CD4-positive, alpha-beta T cell treated with Interleukin-17A for 4 hours (primary cell): ENCODE measurements at regions not wholly inside any gene's neighbourhood (a gene's known extent, or its start where the extent isn't known, plus 50 kb on each side); places are given as distances from the start of the nearest gene placed in this dataset.

Experiments used
- DNase-seq: peaks from one replicate; pipeline ENCODE4 v3.0.0-alpha.2; 2020; ENCODE audit warnings: mixed read lengths

GRCh38 chr16:6644916-6645315 lies 687.7 kb upstream of the RBFOX1 start:
- no peak for DNase-seq

- peak; percentile 31 for DNase-seq
Measured at GRCh38 chr16:6643080-6643686, 689.5 kb upstream of the RBFOX1 start.

GRCh38 chr16:6642271-6642670 lies 690.4 kb upstream of the RBFOX1 start:
- DNase-seq, result no peak

GRCh38 chr16:6641091-6641490 lies 691.6 kb upstream of the RBFOX1 start:
- DNase-seq, result no peak

- DNase-seq, result no peak
Measured at GRCh38 chr16:6636457-6636856, 696.2 kb upstream of the RBFOX1 start.

- no peak for DNase-seq
Measured at GRCh38 chr16:6634151-6634550, 698.5 kb upstream of the RBFOX1 start.

- DNase-seq, result no peak
Measured at GRCh38 chr16:6633456-6633855, 699.2 kb upstream of the RBFOX1 start.

- DNase-seq, result no peak
Measured at GRCh38 chr16:6629110-6629509, 703.5 kb upstream of the RBFOX1 start.

GRCh38 chr16:6625606-6626005 lies 707.0 kb upstream of the RBFOX1 start:
- no peak for DNase-seq

GRCh38 chr16:6618874-6619273 lies 713.8 kb upstream of the RBFOX1 start:
- DNase-seq, result no peak

GRCh38 chr16:6616746-6617145 lies 715.9 kb upstream of the RBFOX1 start:
- DNase-seq, result no peak

- no peak for DNase-seq
Measured at GRCh38 chr16:6615636-6616035, 717.0 kb upstream of the RBFOX1 start.

GRCh38 chr16:6611535-6611934 lies 721.1 kb upstream of the RBFOX1 start:
- no peak for DNase-seq

- DNase-seq, result no peak
Measured at GRCh38 chr16:6605490-6605889, 727.2 kb upstream of the RBFOX1 start.

GRCh38 chr16:6603780-6604325 lies 728.8 kb upstream of the RBFOX1 start:
- no peak for DNase-seq

- no peak for DNase-seq
Measured at GRCh38 chr16:6602405-6602804, 730.2 kb upstream of the RBFOX1 start.

- DNase-seq, result no peak
Measured at GRCh38 chr16:6600167-6600566, 732.5 kb upstream of the RBFOX1 start.

GRCh38 chr16:6593799-6594198 lies 738.8 kb upstream of the RBFOX1 start:
- no peak for DNase-seq

GRCh38 chr16:6576606-6577005 lies 756.0 kb upstream of the RBFOX1 start:
- DNase-seq, result no peak

GRCh38 chr16:6576113-6576512 lies 756.5 kb upstream of the RBFOX1 start:
- DNase-seq, result no peak

- no peak for DNase-seq
Measured at GRCh38 chr16:6574146-6574545, 758.5 kb upstream of the RBFOX1 start.

GRCh38 chr16:6573577-6573976 lies 759.1 kb upstream of the RBFOX1 start:
- DNase-seq, result no peak

GRCh38 chr16:6571044-6571443 lies 761.6 kb upstream of the RBFOX1 start:
- no peak for DNase-seq

GRCh38 chr16:6570530-6570929 lies 762.1 kb upstream of the RBFOX1 start:
- DNase-seq, result no peak

- DNase-seq, result no peak
Measured at GRCh38 chr16:6562986-6563385, 769.7 kb upstream of the RBFOX1 start.
